Activated CD4-positive, alpha-beta T cell treated with anti-CD3 and anti-CD28 coated beads, Interleukin-2, Interleukin-6, amounts not matched to agents 100 ng/mL and 50 ng/mL, durations not matched to agents 16 hours and 8 hours (primary cell): ENCODE measurements at regions not wholly inside any gene's neighbourhood (a gene's known extent, or its start where the extent isn't known, plus 50 kb on each side); places are given as distances from the start of the nearest gene placed in this dataset.
A peak's percentile ranks its signal among the peaks of the same experiment; 100 is the strongest.
"Not testable (repeated sequence)": the region's sequence is repeated elsewhere in the genome, so short reads cannot be mapped to it uniquely, and the experiment has no call there.

Experiments used
- DNase-seq: peaks from one replicate; pipeline ENCODE4 v3.0.0-alpha.2; 2020

DNA sequence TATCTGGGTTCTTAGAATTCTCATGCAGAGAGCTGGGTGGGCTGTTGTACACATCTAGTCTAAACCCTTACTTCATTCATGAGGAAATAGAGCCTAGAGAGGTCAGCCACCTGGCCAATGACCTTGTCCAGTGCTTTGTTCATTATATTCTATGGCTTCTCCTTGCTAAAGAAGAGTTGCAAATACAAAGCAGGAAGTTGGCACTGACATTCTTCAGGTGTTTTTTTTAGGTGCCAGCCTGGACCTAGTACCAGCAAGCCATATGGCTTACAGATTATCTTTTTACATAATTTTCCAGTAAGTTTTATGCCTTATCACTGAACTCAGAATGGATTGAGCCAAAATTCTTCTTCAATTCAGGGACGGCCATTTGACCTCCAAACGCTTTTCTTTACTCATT, 54.7 kb upstream of the PGM2 start:
- DNase-seq = no peak

DNA sequence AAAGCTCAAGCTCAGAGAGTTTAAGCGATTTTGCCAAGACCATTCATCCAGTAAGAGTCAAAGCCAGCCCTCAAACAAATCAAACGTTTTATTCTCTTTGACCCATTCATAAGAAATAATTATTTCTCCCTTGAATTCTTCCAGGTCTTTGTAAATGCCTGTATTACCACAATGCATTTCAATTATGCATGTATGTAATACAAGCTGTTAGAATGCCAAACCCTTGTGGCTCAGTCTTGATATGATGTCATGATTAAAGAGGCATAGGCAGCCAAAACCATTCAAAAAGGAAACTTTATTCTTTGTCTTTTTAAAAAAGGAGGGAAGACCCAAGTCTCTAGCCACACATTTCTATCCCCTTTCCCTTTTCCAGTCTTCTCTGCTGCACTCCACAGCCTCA, 56.5 kb upstream of the PGM2 start:
- no peak for DNase-seq

DNA sequence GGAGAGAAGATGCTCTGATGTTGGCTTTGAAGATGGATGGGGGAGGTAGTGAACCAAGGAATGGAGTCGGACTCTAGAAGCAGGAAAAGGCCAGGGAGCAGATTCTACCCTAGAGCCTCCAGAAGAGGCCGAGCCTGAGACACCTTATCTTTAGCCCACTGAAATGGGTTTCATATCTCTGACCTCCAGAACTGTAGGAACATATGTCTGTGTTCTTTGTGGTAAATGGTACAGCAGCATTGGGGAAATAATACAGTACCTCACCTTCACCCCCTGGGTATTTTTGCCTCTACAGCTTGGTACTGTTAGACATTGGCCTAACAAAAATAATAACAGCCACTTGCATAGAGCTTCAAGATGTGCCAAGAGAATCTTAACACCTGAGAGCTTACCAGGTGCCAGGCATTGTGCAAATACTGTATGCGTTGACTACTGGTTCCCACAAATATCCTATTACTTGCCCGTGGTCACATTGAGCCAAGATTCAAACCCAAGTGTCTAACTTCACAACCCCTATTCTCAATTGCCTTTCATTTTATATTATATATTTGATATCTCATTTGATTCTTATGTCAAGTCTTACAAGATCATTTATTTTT, 57.0 kb upstream of the PGM2 start:
- no peak for DNase-seq

GRCh38 chr4:37767546-37767945, 58.9 kb upstream of the PGM2 start:
- DNase-seq = no peak

DNA sequence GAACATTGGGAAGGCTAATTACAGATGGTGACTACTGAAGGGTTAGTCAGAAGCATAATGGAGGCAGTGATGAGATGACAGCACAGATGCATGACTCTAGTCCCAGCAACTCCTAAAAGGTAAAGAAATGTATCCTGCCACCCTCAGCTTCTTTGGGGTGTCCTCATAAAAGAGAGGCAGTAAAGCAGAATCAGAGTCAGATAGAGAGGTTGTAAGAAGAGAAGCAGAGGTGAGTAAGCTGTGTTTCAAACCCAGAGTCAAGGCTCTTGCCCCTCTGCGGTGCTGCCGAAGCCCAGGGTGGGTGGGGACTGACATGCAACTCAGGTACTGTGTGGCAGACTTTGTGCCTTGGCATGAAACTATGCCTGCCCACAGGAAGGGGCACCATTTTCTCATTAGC, 59.5 kb upstream of the PGM2 start:
- DNase-seq = no peak

DNA sequence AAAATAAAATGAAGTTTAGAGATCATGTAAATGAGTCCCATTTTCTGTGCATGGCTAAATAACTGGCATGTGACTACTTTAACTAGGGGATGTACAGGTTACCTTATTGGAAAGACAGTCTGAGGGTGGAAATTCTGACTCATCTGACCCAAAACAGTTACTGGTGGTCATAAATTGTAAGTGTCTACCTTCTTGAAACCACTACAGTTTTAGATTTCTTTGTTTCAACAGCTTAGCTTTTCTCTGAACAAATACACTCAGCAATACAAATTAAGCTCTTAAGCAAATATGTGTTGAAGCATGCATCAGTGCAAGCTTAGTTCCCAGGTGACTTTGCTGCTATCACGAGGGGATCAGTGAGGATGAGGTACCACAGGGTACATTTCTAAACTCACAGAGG, 60.7 kb upstream of the PGM2 start:
- peak; percentile 60 for DNase-seq

GRCh38 chr4:37763831-37764230, 62.7 kb upstream of the PGM2 start:
- no peak for DNase-seq

- DNase-seq = no peak
Observed at GRCh38 chr4:37762991-37763368, 63.5 kb upstream of the PGM2 start.

DNA sequence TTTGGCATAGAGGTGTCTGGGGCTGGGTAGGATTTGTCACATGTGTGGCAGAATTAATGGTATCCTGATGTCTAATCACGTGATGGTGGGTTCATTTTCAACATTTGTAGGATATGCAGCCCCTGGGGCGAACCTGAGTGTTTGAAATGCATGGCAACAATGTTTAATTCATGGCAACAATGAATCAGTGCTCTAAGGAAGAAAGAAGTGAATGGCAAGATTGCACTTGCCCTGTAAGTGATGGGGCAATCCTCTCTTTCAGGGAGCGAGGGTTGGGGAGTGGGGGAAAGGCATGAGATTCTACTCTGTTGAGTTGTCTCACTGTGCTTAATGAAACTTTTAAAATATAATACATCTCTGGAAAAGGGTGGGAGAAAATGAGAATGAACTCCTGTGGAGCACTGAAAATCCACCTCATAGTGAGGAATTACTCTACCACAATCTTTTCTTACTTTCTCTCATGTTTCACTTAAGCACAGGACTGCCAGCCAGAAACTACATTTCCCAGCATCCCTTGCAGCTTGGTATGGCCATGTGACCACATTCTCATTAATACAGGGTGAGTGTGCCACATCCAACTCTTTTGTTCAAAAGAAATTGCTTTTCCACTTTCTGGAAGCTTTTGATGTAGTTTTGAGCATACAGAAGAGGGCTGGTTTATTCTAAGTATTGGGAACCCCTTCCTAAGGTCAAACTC, 64.0 kb upstream of the PGM2 start:
- DNase-seq = peak; percentile 54

DNA sequence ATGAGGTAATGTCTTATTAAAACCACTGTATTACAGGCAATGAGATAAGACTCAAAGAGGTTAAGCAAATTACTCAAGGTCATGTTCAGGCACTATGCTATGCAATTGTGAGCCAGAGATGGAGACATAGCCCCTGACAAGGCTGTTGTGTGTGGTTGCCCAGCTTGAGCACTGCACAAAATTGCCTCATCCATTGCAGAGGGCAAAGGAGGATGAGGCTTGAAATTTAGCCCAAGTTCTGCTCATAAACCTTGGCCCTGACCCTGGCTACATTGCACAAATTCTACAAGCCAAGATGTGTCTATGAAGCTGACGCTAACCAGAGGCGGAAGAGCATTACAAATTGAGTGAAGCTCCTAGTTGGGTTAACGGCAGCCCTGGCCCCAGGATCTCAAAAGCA, 65.6 kb upstream of the PGM2 start:
- DNase-seq = no peak

- DNase-seq = no peak
Observed at GRCh38 chr4:37759833-37760232, 66.7 kb upstream of the PGM2 start.

GRCh38 chr4:37758226-37758625, 68.3 kb upstream of the PGM2 start:
- peak; percentile 46 for DNase-seq

- no peak for DNase-seq
Observed at GRCh38 chr4:37757761-37758160, 68.7 kb upstream of the PGM2 start.

GRCh38 chr4:37757121-37757520, 69.4 kb upstream of the PGM2 start:
- no peak for DNase-seq

GRCh38 chr4:37754410-37755185, 68.4 kb upstream of the RELL1 start:
- peak; percentile 10 for DNase-seq

GRCh38 chr4:37749398-37749988, 63.3 kb upstream of the RELL1 start:
- DNase-seq = no peak

DNA sequence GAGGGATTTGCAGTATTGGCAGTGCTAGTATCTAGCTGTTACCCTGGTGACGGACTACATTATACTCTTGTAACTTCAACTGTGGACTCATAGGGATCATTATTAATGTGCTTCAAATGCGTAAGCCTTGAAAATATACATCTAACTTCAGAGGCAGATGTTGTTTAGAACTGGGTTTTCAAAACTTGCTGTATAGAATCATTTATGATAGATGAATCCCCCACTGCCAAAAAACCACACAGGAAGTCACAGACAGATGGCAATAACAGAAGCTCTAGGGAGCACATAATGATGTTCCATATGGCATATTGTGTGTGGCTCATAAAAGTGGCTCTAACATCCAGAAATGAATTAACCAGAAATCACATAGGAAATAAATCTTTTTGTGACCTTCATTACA, 62.3 kb upstream of the RELL1 start:
- DNase-seq = no peak

DNA sequence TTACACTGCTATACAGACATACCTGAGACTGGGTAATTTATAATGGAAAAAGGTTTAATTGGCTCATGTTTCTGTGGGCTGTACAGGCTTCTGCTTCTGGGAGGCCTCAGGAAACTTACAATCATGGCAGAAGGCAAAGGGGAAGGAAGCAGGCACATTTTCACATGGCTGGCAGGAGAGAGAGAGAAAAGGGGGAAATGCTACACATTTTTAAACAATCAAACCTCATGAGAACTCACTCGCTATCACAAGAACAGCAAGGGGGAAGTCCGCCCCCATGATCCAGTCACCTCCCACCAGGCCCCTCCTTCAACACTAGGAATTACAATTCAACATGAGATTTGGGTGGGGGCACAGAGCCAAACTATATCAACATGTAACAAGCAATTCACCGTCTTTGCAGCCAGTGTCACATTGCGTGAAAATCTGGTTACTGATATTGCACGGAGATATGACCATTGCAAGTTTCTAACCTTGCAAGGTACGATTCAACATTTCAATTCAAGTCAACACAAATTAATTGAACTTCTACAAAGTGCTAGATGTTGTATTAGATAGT, 61.7 kb upstream of the RELL1 start:
- no peak for DNase-seq

- DNase-seq = not testable (repeated sequence)
Observed at GRCh38 chr4:37746852-37747251, 60.7 kb upstream of the RELL1 start.

GRCh38 chr4:37745946-37746345, 59.8 kb upstream of the RELL1 start:
- DNase-seq = no peak

GRCh38 chr4:37742149-37742548, 56.0 kb upstream of the RELL1 start:
- no peak for DNase-seq

GRCh38 chr4:37741564-37741963, 55.4 kb upstream of the RELL1 start:
- no peak for DNase-seq

- DNase-seq = no peak
Observed at GRCh38 chr4:37740546-37740945, 54.4 kb upstream of the RELL1 start.

- DNase-seq = no peak
Observed at GRCh38 chr4:37737466-37737865, 51.3 kb upstream of the RELL1 start.
